HG03066 (cell line): ENCODE measurements at regions not wholly inside any gene's neighbourhood (a gene's known extent, or its start where the extent isn't known, plus 50 kb on each side); places are given as distances from the start of the nearest gene placed in this dataset.

ENCODE experiments used
- ATAC-seq: cut with Tn5 transposase; IDR thresholded peaks from one replicate; pipeline ENCODE4 v1.9.1; 2021; ENCODE audit warnings: low read depth; ENCODE audit not compliant: unreplicated experiment

GRCh38 chr10:128713874-128714570 lies 587.8 kb upstream of the MKI67 start:
- ATAC-seq: no peak

DNA sequence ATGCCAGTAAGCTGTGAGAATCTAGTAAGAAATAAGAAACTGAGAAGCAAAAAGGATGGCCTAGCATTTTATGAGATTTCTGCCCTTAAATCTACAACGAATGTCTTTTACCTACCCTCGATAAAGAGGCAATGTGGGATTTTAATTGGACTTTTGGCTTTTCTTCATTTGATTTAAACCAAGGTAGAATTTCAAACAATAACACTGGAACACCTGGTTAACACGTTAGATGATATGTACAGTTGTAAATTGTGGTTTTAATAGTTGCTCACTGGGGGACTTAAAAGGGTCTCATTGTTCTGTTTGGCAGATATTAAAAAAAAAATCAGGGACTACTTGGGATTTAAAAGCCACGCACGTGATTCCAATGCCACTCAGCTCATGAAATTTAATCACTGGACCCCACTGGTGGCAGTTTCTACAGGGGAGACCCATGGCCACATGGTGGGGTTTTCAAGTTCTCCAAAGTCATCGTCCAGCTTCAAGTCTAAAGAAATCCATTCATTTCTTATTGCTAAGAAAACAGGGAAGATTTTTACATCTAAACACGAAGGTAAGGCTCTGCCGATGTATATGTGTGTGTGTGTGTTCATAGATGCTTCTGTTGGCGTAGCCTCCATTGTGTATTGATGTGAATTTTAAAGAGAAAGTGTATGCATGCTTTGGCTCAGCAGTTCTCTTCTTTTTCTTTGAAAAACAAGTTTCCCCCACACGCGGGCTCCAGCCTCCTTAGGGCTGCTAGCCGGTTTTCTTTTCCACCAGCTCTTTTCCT lies 588.6 kb upstream of the MKI67 start:
- ATAC-seq: no peak

DNA sequence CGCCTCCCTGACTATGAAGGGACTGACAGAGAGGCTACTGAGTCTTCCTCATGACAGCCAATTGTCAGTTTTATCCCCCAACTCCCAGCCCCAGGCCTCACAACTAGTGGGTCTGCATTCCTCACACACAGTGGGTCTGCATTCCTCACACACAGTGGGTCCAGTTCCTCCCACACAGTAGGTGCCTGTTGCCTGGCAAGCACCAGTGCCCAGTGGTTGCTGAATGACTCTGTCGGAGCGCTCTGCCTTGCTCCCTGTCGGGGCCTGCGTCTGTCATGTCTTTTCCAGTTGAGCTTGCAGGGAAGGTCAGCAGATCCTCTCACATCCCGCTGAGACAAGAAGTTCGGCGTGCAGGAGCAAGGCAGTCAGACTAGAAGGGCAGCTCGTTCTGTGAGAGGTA lies 590.0 kb upstream of the MKI67 start:
- ATAC-seq: no peak

DNA sequence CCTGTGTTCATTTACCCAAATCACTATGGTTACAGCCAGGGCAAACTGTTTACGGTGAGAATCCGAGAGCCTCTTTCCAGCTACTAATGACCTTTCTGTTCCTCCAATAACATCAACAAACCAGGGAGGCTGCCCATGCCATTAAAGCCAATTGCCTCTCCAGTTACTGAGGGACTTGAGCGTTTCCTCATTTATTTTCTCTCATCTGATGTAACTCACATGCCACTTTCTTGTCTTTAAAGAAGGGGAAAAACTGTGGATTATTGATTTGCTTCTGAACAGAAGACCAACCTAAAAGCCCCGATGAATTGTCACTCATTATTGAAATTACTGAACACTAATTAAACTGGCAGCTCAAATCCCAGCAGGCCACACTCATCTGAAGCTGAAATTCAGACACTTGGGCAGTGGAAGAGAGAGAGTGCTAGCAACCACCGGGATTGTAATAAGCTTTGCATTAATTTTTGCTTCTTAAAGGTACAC lies 595.8 kb upstream of the MKI67 start:
- ATAC-seq: no peak

DNA sequence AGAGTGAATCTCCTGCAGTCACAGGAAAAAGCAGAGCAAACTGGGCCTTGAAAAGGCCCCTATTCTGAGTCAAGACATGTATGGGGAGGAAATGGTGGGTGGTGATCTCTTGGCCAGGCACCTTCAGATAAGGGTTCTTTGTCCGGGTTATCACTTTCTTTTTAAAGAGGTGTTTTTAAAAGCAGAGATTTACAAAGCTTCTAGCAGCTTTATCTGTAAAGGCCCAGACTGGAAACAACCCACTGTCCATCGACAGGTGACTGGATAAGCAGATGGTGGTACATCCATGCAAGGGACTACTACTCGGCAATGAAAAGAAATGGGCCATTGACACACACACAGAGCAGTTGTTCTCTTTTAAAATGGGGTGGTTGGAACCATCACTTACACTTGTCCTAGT lies 596.7 kb upstream of the MKI67 start:
- ATAC-seq: no peak

DNA sequence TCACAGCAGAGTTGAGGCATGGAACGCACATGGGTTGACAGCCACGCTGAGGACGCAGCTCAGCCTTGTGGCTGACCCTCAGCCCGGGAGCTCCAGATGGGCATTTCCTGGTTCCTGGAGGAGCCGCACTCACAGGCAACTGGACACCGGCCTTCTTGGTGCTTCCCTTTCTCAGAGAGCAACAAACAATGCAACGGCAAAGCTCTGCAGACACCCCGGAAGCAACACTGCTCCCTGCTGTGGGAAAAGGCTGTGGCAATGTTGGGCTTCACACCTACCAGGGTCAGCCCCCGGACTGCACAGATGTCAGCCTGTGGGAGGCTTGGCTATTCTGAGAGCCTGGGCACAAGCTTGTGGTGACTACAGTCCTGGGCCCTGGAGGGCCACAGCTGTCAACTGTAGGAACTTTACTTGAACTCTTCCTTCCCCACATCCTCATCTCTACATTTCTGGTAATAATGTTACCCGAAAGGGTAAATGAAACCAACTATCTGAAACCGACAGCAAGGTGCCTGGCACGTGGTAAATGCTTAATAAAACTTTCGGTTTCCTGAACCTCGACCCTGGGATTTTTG lies 597.5 kb upstream of the MKI67 start:
- ATAC-seq: no peak

- no peak for ATAC-seq
Measured at GRCh38 chr10:128725531-128725930, 599.3 kb upstream of the MKI67 start.

DNA sequence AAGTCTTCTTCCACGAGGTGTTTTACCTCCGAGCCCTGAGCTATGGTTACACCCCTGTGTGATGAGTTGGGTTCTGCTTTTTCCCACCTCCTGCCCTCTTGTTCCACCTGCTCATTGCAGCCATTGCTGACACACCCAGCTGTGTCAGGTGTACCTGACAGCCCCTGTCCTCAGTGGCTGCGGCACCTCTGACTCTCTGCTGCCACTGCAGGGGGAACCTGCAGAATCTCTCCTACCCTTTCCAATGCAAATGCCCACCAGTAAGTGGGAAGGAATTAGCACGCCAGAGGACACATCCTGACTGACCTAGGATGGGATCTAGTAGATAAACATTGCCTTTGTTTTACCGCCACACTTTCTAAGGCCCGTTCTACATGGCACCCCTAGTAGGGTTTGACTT lies 600.9 kb upstream of the MKI67 start:
- no peak for ATAC-seq

GRCh38 chr10:128729910-128730420 lies 603.7 kb upstream of the MKI67 start:
- no peak for ATAC-seq

DNA sequence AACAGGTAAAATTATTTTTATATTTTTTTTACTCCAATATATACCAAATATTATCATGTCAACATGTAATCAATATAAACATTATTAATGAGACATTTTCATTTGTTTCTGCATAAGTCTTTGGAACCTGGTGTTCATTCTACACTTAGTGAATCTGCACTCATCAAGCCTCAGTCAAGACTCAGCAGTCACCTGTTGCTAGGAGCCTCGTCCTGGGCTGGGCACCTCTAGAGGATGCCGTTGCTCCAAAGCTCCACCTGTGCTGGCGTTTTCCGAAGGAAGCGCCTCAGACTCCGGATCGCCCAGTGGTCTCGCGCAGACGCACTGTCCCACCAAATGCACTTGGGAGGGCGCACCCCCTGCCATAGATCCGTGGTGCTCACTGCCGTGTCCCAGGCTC lies 604.7 kb upstream of the MKI67 start:
- no peak for ATAC-seq

DNA sequence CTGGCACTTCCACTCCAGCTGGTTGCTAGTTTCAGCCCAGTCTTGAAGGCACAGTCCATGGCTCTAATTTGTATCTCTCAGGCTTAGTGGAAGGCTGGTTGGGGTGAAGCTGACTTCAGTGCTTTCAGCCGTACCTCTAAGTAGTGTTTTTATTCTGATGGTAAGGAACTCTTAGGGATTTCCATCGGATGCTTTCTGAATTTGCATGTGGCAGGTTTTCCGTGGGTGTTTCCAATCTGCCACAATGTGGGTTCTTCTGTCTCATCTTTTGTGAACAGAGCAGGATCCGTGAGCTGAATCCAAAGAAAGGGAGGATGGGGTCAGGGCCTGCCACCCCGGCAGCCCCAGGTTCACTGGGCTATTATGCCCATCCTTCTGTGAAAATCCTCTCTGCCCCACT lies 607.9 kb upstream of the MKI67 start:
- no peak for ATAC-seq

GRCh38 chr10:128734734-128735133 lies 608.5 kb upstream of the MKI67 start:
- no peak for ATAC-seq

DNA sequence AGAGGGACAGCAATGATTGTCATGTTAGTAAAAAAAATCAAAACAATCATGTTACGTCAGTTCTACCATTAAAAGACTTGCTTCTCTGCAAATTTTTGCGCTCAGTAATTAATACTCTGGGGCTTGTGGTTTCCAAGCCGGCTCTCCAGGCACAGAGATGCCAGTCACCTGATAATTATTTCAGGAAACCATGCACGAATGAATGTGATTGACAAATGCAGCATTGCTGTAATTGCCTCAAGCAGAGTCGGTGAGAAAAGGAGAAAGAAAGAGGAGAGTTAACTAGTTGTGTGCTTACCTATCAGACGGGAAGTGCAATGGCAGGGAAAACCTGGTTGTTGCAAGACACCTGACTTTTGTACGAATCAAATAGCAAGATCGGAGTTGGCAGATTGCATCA lies 609.8 kb upstream of the MKI67 start:
- ATAC-seq: no peak

DNA sequence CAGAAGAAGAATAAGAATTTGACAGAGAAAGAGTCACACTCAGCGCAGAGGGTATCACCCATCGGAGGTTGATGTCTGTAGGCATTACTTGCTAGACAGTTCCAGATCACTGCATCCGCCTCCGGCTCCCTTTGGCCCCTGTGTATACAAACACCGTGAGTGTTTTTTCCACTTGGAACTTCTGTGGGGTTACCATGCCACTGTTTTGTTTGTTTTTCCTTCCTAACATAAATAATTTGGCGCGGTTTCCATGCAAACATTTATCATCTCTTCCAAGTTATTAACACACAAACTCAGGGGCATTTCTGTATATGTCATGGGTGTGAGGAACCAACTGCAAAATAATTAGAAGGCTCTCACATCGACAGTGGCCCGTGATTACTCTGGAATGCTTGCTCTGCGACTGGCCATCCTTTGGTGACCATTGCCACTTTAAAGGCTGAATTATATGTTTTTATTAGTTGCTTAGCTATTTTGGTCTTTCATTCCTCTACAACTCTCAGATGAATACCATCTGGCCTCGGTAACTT lies 612.2 kb upstream of the MKI67 start:
- no peak for ATAC-seq

- ATAC-seq: no peak
Measured at GRCh38 chr10:128739930-128740329, 613.7 kb upstream of the MKI67 start.

- ATAC-seq: no peak
Measured at GRCh38 chr10:128741180-128741579, 615.0 kb upstream of the MKI67 start.

DNA sequence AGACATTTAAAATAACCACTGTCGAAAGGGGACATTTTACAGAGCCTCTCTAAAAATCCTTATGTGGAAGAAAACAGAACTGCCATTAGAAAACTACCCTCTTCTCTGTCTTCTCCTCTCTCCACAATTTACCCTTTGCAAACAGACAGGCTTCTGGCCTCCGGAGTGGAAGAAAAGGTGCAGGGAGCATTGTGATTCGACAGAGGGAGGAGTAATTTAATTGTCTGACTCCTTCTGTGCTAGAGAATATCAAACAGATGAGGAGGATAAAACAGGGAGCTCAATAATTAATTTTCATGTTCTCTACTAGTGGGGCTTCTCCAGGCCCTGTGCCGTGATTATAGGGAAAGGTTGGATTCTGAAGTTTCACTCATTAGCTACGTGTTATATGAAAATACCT lies 615.5 kb upstream of the MKI67 start:
- no peak for ATAC-seq

- no peak for ATAC-seq
Measured at GRCh38 chr10:128744092-128744491, 617.9 kb upstream of the MKI67 start.

- ATAC-seq: no peak
Measured at GRCh38 chr10:128744811-128745305, 618.6 kb upstream of the MKI67 start.

GRCh38 chr10:128747582-128748346 lies 621.5 kb upstream of the MKI67 start:
- ATAC-seq: no peak
